GM12891 (cell line): ENCODE measurements at regions not wholly inside any gene's neighbourhood (a gene's known extent, or its start where the extent isn't known, plus 50 kb on each side); places are given as distances from the start of the nearest gene placed in this dataset.

Experiments used
- DNase-seq: peaks from one replicate; pipeline ENCODE4 v3.0.0; 2011; ENCODE audit warnings: low spot score; ENCODE audit not compliant: insufficient read length
- FAIRE-seq: peaks from 2 replicates; lab custom pipeline; 2011; peaks lifted over from hg19 to GRCh38; lab: Jason Lieb, UNC
- PAX5 ChIP-seq: IDR thresholded peaks from 2 replicates; pipeline ENCODE4 v1.6.1; 2011; ENCODE audit warnings: low read length, moderate library complexity, mild to moderate bottlenecking; ENCODE audit not compliant: insufficient read depth, severe bottlenecking
- POLR2A ChIP-seq: IDR thresholded peaks from 2 replicates; pipeline ENCODE4 v1.6.1; 2011; ENCODE audit warnings: low read depth, low read length, control low read depth
- POLR2AphosphoS5 ChIP-seq: IDR thresholded peaks from 2 replicates; pipeline ENCODE4 v1.6.1; 2011; ENCODE audit warnings: low read depth, low read length, control low read depth
- POU2F2 ChIP-seq: IDR thresholded peaks from 2 replicates; pipeline ENCODE4 v1.6.1; 2011; ENCODE audit warnings: low read depth, mild to moderate bottlenecking, control low read depth, low read length, moderate library complexity
- SPI1 ChIP-seq: IDR thresholded peaks from 2 replicates; pipeline ENCODE4 v1.6.1; 2011; ENCODE audit warnings: low read depth, low read length, control low read depth
- TAF1 ChIP-seq: IDR thresholded peaks from 2 replicates; pipeline ENCODE4 v1.6.1; 2011; ENCODE audit warnings: low read depth, low read length, control low read depth

DNA sequence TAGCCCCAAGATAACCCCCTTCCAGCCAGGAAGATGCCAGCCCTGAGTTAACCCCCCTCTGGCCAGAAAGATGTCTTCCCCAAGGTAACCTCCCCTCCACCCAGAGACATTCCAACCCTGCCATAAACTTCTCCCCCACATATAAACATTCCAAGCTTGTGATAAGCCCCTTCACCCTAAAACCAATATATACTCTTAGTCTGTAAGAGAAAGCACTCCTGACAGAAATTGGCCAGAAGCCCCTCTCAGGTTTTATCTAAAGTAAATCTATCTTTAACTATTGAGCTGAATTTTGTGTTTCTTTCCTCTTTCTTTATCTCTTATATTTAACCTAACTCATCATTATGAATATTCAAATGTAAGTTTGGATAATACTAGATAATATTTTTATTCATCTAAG is 1775.8 kb upstream of the MIR17HG start:
- DNase-seq = no peak
- TF ChIP-seq PAX5 (no peak), POU2F2 (no peak), SPI1 (no peak), POLR2AphosphoS5 (no peak), TAF1 (no peak), POLR2A (no peak)
- FAIRE-seq = no peak

DNA sequence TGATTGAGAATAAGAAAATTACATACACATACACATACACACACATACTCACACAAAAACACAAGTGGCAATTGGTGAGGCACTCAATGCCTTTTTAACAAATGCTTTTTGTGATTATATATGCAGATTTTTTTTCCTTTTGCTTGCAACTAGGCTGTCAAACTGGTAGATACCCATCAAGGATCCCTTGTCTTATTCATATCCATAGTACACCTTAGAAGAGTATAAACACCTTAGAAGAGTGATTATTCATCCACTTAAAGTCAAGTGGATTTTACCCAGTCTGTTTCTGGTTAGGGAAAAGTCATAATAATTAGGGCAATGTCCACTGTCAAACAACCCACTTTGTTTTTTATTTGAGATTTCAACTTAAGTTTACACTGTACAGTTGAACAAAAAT is 1773.4 kb upstream of the MIR17HG start:
- no peak for DNase-seq
- TF ChIP-seq TAF1 (no peak), PAX5 (no peak), SPI1 (no peak), POLR2AphosphoS5 (no peak)
- no peak for FAIRE-seq

DNA sequence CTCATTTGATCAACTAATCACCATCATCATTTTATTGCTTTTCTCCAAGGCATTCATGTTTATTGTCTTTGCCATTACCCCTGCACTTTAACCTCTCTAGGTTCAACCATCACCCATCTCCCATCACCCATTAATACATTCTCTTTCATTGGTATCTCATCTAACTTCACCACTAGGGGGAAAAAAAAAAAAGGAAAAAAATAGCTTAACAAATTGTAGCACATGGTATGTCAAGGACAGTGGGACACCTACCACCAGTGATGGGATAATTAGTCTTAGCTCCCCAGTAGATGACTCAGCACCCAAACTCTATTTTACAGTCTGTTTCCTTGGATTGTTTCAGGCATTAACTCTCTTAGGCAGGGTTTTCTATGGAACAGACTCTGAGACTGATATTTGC is 1770.2 kb upstream of the MIR17HG start:
- DNase-seq = no peak
- no peak for TF ChIP-seq PAX5
- no peak for TF ChIP-seq POLR2A
- TF ChIP-seq POU2F2 = no peak
- no peak for TF ChIP-seq SPI1
- no peak for TF ChIP-seq POLR2AphosphoS5
- no peak for TF ChIP-seq TAF1
- no peak for FAIRE-seq

DNA sequence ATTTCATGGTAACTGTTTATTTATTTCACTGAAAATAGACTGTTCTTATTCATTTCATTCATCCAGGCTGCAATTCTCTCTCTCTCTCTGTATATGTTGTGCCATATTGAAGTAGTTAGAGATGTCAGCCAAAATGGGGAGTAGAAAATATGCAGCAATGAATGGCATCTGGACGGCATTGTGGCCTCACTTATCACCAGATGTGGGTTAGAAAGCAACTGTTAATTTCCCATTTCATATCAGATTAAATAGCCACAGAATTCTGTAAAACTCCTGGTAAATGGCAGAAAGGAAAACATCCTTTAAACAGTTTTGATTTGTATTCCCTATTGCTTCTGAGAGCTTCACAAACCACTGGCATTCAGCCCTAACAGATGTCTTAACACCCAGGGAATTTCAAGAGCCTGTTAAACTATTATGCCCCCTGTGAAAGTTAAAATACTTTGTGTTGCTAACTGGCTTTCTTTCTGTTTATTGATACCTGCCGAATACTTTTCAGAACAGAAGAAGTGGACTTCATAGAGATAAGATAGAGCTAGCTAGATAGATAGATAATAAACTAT is 1763.3 kb upstream of the MIR17HG start:
- DNase-seq = no peak
- TF ChIP-seq POLR2A (no peak), POLR2AphosphoS5 (no peak), SPI1 (no peak), PAX5 (no peak), TAF1 (no peak), POU2F2 (no peak)
- FAIRE-seq = no peak

DNA sequence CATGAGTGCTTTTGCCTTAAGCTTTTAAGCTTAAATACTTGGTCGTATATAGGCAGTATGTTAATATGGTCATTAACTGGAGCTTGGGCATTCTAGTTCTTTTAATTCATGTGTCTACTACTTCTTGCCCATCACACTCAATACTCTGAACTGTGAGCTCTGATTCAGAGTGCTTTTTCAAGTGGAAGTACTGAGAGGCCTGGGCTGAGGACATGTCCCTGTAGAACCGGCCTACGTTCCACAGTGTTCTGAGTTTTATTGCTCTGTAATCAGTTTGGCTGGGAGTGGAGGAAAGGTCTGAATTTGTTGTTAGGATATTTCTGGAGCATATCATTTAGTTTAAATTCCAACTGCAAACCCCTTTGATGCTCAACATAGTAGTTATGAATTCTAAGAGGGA is 1744.8 kb upstream of the MIR17HG start:
- FAIRE-seq = no peak
- DNase-seq = no peak
- TF ChIP-seq POLR2A = no peak

DNA sequence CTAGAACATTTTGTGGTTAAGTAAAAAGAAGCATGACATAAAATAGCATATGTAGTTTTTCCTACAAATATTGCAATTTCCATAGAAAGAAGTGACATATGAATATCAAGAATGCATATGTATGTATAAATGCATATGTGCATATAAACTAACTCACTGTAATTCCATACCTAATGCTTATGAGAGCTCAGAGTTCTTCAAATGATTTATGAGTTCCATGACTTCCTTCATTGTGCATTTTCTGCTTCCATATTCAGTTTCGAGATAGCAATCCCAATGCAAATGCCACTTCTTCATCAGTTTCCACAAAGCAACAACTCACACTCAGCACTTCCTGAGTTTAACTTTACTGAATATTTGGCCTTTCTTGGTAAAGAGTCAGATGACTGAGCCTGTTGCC is 1744.3 kb upstream of the MIR17HG start:
- FAIRE-seq = no peak
- TF ChIP-seq TAF1 (no peak), POLR2AphosphoS5 (no peak), POLR2A (no peak), SPI1 (no peak), PAX5 (no peak), POU2F2 (no peak)

DNA sequence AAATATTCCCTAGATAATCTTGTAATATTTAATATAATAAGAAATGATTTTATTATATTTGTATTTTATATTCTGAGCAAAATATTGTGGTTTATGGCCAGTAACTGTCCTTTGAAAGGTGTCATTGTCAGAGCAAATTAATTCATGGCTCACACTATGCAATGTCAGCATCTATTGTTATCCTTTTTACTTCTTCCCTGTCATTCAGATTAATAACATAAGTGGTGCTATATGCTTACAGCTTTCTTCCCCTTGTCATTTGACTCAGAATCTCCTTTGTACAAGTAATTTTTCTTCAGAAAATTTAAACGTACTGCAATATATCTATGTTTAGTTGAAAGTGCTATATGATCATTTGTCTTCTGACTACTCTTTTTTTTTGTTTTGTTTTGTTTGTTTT is 1738.2 kb upstream of the MIR17HG start:
- TF ChIP-seq POLR2AphosphoS5 = no peak
- TF ChIP-seq POU2F2 = no peak
- TF ChIP-seq SPI1 = no peak
- TF ChIP-seq PAX5 = no peak
- TF ChIP-seq POLR2A = no peak
- TF ChIP-seq TAF1 = no peak
- DNase-seq (no peak), FAIRE-seq (no peak)

More for the DNA sequence above, 1744.3 kb upstream of the MIR17HG start:
- no peak for DNase-seq

DNA sequence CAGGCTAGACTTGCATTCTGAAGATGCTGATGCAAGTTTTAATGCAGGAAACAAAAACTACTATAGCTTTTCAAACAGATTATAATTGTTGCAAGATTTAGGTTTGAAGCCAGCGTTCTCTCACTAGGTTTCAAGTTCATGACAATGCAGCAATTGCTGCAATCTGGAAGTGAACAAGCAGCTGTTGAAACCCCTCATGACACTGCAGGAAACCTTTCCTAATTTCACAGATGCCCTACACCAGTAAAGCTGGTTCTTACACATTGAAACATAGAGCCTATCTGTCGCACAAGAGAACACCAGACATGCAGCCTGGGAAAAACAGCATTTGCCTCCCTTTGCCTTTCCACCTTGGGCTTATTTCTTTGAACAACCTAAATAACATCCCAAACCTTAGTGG is 1737.2 kb upstream of the MIR17HG start:
- DNase-seq (no peak), FAIRE-seq (no peak)
- TF ChIP-seq PAX5 = no peak
- TF ChIP-seq TAF1 = no peak
- no peak for TF ChIP-seq POLR2A
- TF ChIP-seq POU2F2 = no peak
- no peak for TF ChIP-seq SPI1

DNA sequence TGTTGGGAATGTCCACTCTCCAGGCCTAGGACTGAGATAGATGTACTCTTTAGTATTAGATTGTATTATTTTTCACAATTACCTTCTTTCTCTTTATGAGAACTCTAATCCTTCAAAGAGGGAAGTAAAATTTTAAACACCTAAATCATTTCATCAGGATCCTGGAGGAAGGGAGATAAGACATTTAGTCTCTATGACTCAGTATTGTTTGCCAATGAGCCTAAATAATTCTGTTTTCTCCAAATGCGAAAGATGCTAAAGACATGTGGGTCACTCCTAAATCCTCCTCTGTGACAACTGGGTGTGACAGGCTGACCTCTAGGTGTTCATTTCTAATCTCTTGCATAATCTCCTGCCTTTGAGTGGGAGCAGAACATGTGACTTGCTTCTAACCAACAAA is 1736.6 kb upstream of the MIR17HG start:
- no peak for FAIRE-seq
- TF ChIP-seq PAX5 = no peak
- DNase-seq = no peak

DNA sequence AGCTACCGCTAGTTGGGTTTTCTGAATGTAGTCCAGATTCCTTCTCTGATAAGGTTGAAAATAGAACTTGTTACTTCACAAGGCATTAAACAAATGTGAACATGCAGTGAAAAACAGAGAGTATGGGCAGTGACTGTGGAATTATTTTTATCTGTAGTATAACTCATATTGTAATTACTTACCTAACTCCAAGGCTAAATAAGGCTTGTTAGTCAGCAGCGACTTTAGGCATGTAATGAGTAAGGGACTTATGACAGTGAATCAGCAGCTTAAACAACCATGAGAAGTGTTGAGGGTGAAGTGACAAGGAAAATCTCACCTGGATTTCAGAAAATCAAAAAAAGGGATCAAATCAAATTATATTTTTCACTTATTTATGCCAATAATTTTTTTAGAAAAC is 1719.5 kb upstream of the MIR17HG start:
- FAIRE-seq (no peak), DNase-seq (no peak)
- TF ChIP-seq TAF1 (no peak), POLR2A (no peak), PAX5 (no peak), POU2F2 (no peak), POLR2AphosphoS5 (no peak), SPI1 (no peak)

DNA sequence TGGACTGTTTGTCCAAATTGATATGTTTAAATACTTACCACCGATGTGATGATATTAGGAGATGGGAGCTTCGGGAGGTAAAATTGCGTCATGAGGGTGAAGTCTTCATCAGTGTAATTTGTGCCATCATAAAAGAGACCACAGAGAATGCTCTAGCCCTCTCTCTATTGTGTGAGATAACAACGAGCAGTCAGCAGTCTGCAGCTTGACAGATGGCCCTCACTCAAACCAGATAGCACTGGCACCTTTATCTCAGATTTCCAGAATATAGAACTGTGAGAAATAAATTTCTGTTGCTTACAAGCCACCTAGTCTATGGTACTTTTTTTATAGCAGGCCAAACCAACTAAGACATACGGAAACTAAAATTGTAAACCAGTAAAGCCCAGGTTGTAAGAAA is 1718.9 kb upstream of the MIR17HG start:
- FAIRE-seq (no peak), DNase-seq (no peak)
- TF ChIP-seq PAX5 (no peak), SPI1 (no peak), POLR2AphosphoS5 (no peak), TAF1 (no peak), POLR2A (no peak), POU2F2 (no peak)
